ENCODE measurements at regions not wholly inside any gene's neighbourhood (a gene's known extent, or its start where the extent isn't known, plus 50 kb on each side); places are given as distances from the start of the nearest gene placed in this dataset.

DNA sequence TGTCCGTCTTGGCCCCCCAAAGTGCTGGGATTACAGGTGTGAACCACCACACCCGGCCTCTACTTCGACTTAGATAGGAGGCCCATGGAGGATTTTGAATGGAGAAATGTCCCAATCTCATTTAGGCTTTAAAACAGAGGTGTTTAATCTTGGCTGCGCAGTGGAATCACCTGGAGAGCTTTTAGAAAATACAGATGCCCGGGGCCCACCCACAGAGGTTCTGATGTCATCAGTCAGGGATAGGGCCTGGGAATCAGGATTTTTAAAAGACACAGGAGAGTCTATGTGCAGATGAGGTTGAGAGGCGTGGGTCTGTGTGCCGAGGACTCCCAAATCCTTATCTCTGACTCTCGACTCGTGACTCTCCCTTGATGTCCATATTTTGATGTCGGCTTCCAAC is 124.0 kb upstream of the BOD1 start:
- TF ChIP-seq, protein P1, sequence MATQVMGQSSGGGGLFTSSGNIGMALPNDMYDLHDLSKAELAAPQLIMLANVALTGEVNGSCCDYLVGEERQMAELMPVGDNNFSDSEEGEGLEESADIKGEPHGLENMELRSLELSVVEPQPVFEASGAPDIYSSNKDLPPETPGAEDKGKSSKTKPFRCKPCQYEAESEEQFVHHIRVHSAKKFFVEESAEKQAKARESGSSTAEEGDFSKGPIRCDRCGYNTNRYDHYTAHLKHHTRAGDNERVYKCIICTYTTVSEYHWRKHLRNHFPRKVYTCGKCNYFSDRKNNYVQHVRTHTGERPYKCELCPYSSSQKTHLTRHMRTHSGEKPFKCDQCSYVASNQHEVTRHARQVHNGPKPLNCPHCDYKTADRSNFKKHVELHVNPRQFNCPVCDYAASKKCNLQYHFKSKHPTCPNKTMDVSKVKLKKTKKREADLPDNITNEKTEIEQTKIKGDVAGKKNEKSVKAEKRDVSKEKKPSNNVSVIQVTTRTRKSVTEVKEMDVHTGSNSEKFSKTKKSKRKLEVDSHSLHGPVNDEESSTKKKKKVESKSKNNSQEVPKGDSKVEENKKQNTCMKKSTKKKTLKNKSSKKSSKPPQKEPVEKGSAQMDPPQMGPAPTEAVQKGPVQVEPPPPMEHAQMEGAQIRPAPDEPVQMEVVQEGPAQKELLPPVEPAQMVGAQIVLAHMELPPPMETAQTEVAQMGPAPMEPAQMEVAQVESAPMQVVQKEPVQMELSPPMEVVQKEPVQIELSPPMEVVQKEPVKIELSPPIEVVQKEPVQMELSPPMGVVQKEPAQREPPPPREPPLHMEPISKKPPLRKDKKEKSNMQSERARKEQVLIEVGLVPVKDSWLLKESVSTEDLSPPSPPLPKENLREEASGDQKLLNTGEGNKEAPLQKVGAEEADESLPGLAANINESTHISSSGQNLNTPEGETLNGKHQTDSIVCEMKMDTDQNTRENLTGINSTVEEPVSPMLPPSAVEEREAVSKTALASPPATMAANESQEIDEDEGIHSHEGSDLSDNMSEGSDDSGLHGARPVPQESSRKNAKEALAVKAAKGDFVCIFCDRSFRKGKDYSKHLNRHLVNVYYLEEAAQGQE (IDR thresholded peaks at IDR 0.05): no peak
- TF ChIP-seq RAD21 (IDR thresholded peaks at IDR 0.05): no peak
- TF ChIP-seq JUND (IDR thresholded peaks at IDR 0.05): no peak
- no peak for TF ChIP-seq YY1 (IDR thresholded peaks at IDR 0.05)
- no peak for TF ChIP-seq CTCF (IDR thresholded peaks at IDR 0.05; ENCODE audit: low read depth, low read length, missing input control)
- TF ChIP-seq, protein P2, sequence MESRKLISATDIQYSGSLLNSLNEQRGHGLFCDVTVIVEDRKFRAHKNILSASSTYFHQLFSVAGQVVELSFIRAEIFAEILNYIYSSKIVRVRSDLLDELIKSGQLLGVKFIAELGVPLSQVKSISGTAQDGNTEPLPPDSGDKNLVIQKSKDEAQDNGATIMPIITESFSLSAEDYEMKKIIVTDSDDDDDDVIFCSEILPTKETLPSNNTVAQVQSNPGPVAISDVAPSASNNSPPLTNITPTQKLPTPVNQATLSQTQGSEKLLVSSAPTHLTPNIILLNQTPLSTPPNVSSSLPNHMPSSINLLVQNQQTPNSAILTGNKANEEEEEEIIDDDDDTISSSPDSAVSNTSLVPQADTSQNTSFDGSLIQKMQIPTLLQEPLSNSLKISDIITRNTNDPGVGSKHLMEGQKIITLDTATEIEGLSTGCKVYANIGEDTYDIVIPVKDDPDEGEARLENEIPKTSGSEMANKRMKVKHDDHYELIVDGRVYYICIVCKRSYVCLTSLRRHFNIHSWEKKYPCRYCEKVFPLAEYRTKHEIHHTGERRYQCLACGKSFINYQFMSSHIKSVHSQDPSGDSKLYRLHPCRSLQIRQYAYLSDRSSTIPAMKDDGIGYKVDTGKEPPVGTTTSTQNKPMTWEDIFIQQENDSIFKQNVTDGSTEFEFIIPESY (IDR thresholded peaks at IDR 0.05): no peak
- no peak for TF ChIP-seq TAF1 (conservative IDR thresholded peaks at IDR 0.05)
- no peak for TF ChIP-seq MAX (IDR thresholded peaks at IDR 0.05)
- TF ChIP-seq SP1 (IDR thresholded peaks at IDR 0.05): no peak

Measured in liver (tissue), 3 donors.